WTC11 (cell line): ENCODE measurements at regions not wholly inside any gene's neighbourhood (a gene's known extent, or its start where the extent isn't known, plus 50 kb on each side); places are given as distances from the start of the nearest gene placed in this dataset.

ENCODE experiments used
- ATAC-seq: fragments of 200-7000 bp; cut with Tn5 transposase; 2 replicates; pipeline ENCODE4 v1.10.0; 2021; ENCODE audit warnings: mild to moderate bottlenecking, moderate library complexity
- CTCF ChIA-PET: fragments of 300-600 bp; sonication (Branson Sonifier 250); formaldehyde crosslinking; loops from one replicate; lab custom pipeline; 2021; ENCODE audit warnings: antibody characterized with exemption; lab: Charles Lee
- POLR2A ChIA-PET: fragments of 350-600 bp; sonication (Branson Sonifier 250); formaldehyde crosslinking; loops from one replicate; lab custom pipeline; 2021; ENCODE audit warnings: antibody characterized with exemption; lab: Charles Lee
- DNase-seq: peaks from one replicate; pipeline ENCODE4 v3.0.0; 2021; ENCODE audit warnings: low spot score
- H3K27ac Mint-ChIP-seq: 2 replicates; pipeline ENCODE4 v1.8.0; 2021; ENCODE audit warnings: mixed read lengths
- H3K27me3 Mint-ChIP-seq: 2 replicates; pipeline ENCODE4 v1.8.0; 2021; ENCODE audit warnings: low read depth, mild to moderate bottlenecking, moderate library complexity, mixed read lengths
- H3K36me3 Mint-ChIP-seq: 2 replicates; pipeline ENCODE4 v1.8.0; 2021; ENCODE audit warnings: mixed read lengths
- H3K4me1 Mint-ChIP-seq: 2 replicates; pipeline ENCODE4 v1.8.0; 2022; ENCODE audit warnings: mixed read lengths
- H3K4me3 Mint-ChIP-seq: 2 replicates; pipeline ENCODE4 v1.8.0; 2021; ENCODE audit warnings: mild to moderate bottlenecking, moderate library complexity, mixed read lengths
- H3K9me3 Mint-ChIP-seq: 2 replicates; pipeline ENCODE4 v1.8.0; 2021; ENCODE audit warnings: mixed read lengths
- ATF1 ChIP-seq: sonication (generic); formaldehyde crosslinking; IDR thresholded peaks from 2 replicates; pipeline ENCODE4 v1.8.1; 2023; ENCODE audit warnings: mild to moderate bottlenecking, moderate library complexity, missing genetic modification reagents
- CTCF ChIP-seq: fragments of 200-600 bp; IDR thresholded peaks from 2 replicates; pipeline ENCODE4 v1.8.0; 2022; ENCODE audit warnings: antibody characterized with exemption
- FOXP1 ChIP-seq: sonication (generic); formaldehyde crosslinking; IDR thresholded peaks from 2 replicates; pipeline ENCODE4 v1.8.0; 2022; ENCODE audit warnings: missing genetic modification reagents, mild to moderate bottlenecking, moderate library complexity, borderline replicate concordance
- FOXP4 ChIP-seq: sonication (generic); formaldehyde crosslinking; IDR thresholded peaks from 2 replicates; pipeline ENCODE4 v1.8.0; 2022; ENCODE audit warnings: mild to moderate bottlenecking, missing genetic modification reagents
- GABPB1 ChIP-seq: sonication (generic); formaldehyde crosslinking; IDR thresholded peaks from 2 replicates; pipeline ENCODE4 v1.8.1; 2023; ENCODE audit warnings: mild to moderate bottlenecking, missing genetic modification reagents
- MYBL2 ChIP-seq: sonication (generic); formaldehyde crosslinking; IDR thresholded peaks from 2 replicates; pipeline ENCODE4 v1.8.1; 2023; ENCODE audit warnings: mild to moderate bottlenecking, moderate library complexity, missing genetic modification reagents
- NFYB ChIP-seq: sonication (generic); formaldehyde crosslinking; conservative IDR thresholded peaks from 2 replicates; pipeline ENCODE4 v1.8.0; 2022; ENCODE audit warnings: low read depth, missing genetic modification reagents
- OVOL2 ChIP-seq: fragments of 250-450 bp; sonication (Bioruptor Pico); IDR thresholded peaks from 2 replicates; pipeline ENCODE4 v1.9.0; 2021; ENCODE audit warnings: mild to moderate bottlenecking, borderline replicate concordance
- SMAD4 ChIP-seq: sonication (generic); formaldehyde crosslinking; IDR thresholded peaks from 2 replicates; pipeline ENCODE4 v1.8.0; 2022; ENCODE audit warnings: mild to moderate bottlenecking, missing genetic modification reagents
- SOX15 ChIP-seq: fragments of 250-450 bp; sonication (Bioruptor Pico); IDR thresholded peaks from 2 replicates; pipeline ENCODE4 v1.9.0; 2021; ENCODE audit warnings: mild to moderate bottlenecking
- ZBTB21 ChIP-seq: sonication (generic); formaldehyde crosslinking; IDR thresholded peaks from 2 replicates; pipeline ENCODE4 v1.8.1; 2023; ENCODE audit warnings: mild to moderate bottlenecking, missing genetic modification reagents, borderline replicate concordance
- ZBTB43 ChIP-seq: sonication (generic); formaldehyde crosslinking; IDR thresholded peaks from 2 replicates; pipeline ENCODE4 v1.8.1; 2023; ENCODE audit warnings: mild to moderate bottlenecking, missing genetic modification reagents
- ZNF219 ChIP-seq: sonication (generic); formaldehyde crosslinking; IDR thresholded peaks from 2 replicates; pipeline ENCODE4 v1.8.0; 2023; ENCODE audit warnings: missing genetic modification reagents, mild to moderate bottlenecking, borderline replicate concordance
- ZNF396 ChIP-seq: fragments of 250-450 bp; sonication (Bioruptor Pico); IDR thresholded peaks from 2 replicates; pipeline ENCODE4 v1.8.0; 2021; ENCODE audit warnings: mild to moderate bottlenecking, moderate library complexity, borderline replicate concordance
- TF ChIP-seq, protein P1 (sequence below): sonication (generic); formaldehyde crosslinking; IDR thresholded peaks from 2 replicates; pipeline ENCODE4 v1.8.1; 2023; ENCODE audit warnings: mild to moderate bottlenecking, missing genetic modification reagents, moderate library complexity
- TF ChIP-seq, protein P2 (sequence below): sonication (generic); formaldehyde crosslinking; IDR thresholded peaks from 2 replicates; pipeline ENCODE4 v1.8.1; 2022; ENCODE audit warnings: mild to moderate bottlenecking, missing genetic modification reagents, moderate library complexity, borderline replicate concordance
- TF ChIP-seq, protein P3 (sequence below): sonication (generic); formaldehyde crosslinking; IDR thresholded peaks from 2 replicates; pipeline ENCODE4 v1.8.1; 2023; ENCODE audit warnings: mild to moderate bottlenecking, moderate library complexity, missing genetic modification reagents
- TF ChIP-seq, protein P4 (sequence below): sonication (generic); formaldehyde crosslinking; conservative IDR thresholded peaks from 2 replicates; pipeline ENCODE4 v1.8.1; 2023; ENCODE audit warnings: mild to moderate bottlenecking, low read depth, missing genetic modification reagents, moderate library complexity
- TF ChIP-seq, protein P5 (sequence below): fragments of 250-450 bp; sonication (Bioruptor Pico); IDR thresholded peaks from 2 replicates; pipeline ENCODE4 v1.9.0; 2021; ENCODE audit warnings: moderate library complexity, mild to moderate bottlenecking, inconsistent platforms, borderline replicate concordance
- TF ChIP-seq, protein P6 (sequence below): sonication (generic); formaldehyde crosslinking; IDR thresholded peaks from 2 replicates; pipeline ENCODE4 v1.8.0; 2022; ENCODE audit warnings: mild to moderate bottlenecking, missing genetic modification reagents

GRCh38 chr3:112734171-112734570 is 93.2 kb upstream of the CCDC80 start:
- CTCF ChIA-PET = interaction anchor here (0.6 to 3.9 kb wide), 72 partner anchors 10 to 623 kb away, joined by 3 to 66 read pairs (median 4); partner anchors contain the start of genes CCDC80, CD200R1 and GTPBP8
- POLR2A ChIA-PET = interaction anchor here (0.7 to 1.4 kb wide), 2 partner anchors 80 to 285 kb away, joined by 3 to 4 read pairs; a partner anchor contains a TSS
- H3K4me1 Mint-ChIP-seq = no peaks in the 10 kb centered on the region
- DNase-seq = no peak
- H3K9me3 Mint-ChIP-seq = peaks cover 3% of the 10 kb centered on the region; the same call in 1 of the 2 replicates
- no peaks in the 10 kb centered on the region for H3K36me3 Mint-ChIP-seq
- no peak overlapping the region for H3K27ac Mint-ChIP-seq
- no peak for TF ChIP-seq ATF1 (CRISPR knock-in tag)
- no peak for TF ChIP-seq FOXP4
- no peak for TF ChIP-seq ZNF219 (CRISPR knock-in tag)
- TF ChIP-seq, protein P1, sequence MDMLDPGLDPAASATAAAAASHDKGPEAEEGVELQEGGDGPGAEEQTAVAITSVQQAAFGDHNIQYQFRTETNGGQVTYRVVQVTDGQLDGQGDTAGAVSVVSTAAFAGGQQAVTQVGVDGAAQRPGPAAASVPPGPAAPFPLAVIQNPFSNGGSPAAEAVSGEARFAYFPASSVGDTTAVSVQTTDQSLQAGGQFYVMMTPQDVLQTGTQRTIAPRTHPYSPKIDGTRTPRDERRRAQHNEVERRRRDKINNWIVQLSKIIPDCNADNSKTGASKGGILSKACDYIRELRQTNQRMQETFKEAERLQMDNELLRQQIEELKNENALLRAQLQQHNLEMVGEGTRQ (CRISPR knock-in tag) = no peak
- TF ChIP-seq GABPB1 (CRISPR knock-in tag) = no peak
- TF ChIP-seq ZBTB21 (CRISPR knock-in tag) = no peak
- TF ChIP-seq, protein P2, sequence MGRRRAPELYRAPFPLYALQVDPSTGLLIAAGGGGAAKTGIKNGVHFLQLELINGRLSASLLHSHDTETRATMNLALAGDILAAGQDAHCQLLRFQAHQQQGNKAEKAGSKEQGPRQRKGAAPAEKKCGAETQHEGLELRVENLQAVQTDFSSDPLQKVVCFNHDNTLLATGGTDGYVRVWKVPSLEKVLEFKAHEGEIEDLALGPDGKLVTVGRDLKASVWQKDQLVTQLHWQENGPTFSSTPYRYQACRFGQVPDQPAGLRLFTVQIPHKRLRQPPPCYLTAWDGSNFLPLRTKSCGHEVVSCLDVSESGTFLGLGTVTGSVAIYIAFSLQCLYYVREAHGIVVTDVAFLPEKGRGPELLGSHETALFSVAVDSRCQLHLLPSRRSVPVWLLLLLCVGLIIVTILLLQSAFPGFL (CRISPR knock-in tag) = no peak
- TF ChIP-seq, protein P3, sequence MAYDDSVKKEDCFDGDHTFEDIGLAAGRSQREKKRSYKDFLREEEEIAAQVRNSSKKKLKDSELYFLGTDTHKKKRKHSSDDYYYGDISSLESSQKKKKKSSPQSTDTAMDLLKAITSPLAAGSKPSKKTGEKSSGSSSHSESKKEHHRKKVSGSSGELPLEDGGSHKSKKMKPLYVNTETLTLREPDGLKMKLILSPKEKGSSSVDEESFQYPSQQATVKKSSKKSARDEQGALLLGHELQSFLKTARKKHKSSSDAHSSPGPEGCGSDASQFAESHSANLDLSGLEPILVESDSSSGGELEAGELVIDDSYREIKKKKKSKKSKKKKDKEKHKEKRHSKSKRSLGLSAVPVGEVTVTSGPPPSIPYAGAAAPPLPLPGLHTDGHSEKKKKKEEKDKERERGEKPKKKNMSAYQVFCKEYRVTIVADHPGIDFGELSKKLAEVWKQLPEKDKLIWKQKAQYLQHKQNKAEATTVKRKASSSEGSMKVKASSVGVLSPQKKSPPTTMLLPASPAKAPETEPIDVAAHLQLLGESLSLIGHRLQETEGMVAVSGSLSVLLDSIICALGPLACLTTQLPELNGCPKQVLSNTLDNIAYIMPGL (CRISPR knock-in tag) = no peak
- TF ChIP-seq, protein P4, sequence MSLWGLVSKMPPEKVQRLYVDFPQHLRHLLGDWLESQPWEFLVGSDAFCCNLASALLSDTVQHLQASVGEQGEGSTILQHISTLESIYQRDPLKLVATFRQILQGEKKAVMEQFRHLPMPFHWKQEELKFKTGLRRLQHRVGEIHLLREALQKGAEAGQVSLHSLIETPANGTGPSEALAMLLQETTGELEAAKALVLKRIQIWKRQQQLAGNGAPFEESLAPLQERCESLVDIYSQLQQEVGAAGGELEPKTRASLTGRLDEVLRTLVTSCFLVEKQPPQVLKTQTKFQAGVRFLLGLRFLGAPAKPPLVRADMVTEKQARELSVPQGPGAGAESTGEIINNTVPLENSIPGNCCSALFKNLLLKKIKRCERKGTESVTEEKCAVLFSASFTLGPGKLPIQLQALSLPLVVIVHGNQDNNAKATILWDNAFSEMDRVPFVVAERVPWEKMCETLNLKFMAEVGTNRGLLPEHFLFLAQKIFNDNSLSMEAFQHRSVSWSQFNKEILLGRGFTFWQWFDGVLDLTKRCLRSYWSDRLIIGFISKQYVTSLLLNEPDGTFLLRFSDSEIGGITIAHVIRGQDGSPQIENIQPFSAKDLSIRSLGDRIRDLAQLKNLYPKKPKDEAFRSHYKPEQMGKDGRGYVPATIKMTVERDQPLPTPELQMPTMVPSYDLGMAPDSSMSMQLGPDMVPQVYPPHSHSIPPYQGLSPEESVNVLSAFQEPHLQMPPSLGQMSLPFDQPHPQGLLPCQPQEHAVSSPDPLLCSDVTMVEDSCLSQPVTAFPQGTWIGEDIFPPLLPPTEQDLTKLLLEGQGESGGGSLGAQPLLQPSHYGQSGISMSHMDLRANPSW (CRISPR knock-in tag) = no peak
- no peak for TF ChIP-seq ZNF396 (CRISPR knock-in tag)
- no peak for TF ChIP-seq NFYB (CRISPR knock-in tag)
- TF ChIP-seq SMAD4 (CRISPR knock-in tag) = no peak
- TF ChIP-seq SOX15 (CRISPR knock-in tag) = no peak
- TF ChIP-seq OVOL2 (CRISPR knock-in tag) = no peak
- TF ChIP-seq ZBTB43 (CRISPR knock-in tag) = no peak
- no peak for TF ChIP-seq CTCF
- TF ChIP-seq, protein P5, sequence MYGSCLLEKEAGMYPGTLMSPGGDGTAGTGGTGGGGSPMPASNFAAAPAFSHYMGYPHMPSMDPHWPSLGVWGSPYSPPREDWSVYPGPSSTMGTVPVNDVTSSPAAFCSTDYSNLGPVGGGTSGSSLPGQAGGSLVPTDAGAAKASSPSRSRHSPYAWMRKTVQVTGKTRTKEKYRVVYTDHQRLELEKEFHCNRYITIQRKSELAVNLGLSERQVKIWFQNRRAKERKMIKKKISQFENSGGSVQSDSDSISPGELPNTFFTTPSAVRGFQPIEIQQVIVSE (CRISPR knock-in tag) = no peak
- TF ChIP-seq FOXP1 = no peak
- TF ChIP-seq, protein P6, sequence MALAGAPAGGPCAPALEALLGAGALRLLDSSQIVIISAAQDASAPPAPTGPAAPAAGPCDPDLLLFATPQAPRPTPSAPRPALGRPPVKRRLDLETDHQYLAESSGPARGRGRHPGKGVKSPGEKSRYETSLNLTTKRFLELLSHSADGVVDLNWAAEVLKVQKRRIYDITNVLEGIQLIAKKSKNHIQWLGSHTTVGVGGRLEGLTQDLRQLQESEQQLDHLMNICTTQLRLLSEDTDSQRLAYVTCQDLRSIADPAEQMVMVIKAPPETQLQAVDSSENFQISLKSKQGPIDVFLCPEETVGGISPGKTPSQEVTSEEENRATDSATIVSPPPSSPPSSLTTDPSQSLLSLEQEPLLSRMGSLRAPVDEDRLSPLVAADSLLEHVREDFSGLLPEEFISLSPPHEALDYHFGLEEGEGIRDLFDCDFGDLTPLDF (CRISPR knock-in tag) = no peak
- TF ChIP-seq MYBL2 (CRISPR knock-in tag) = no peak
- TF ChIP-seq, all 79 proteins: peak for 0
- H3K4me3 Mint-ChIP-seq = no peak overlapping the region
- no peaks in the 10 kb centered on the region for H3K27me3 Mint-ChIP-seq
- ATAC-seq = no peak
